Lower leg skin (tissue), 3 donors: ENCODE measurements at regions not wholly inside any gene's neighbourhood (a gene's known extent, or its start where the extent isn't known, plus 50 kb on each side); places are given as distances from the start of the nearest gene placed in this dataset.

Experiments
- CTCF ChIP-seq, 3 donors: fragments of 450-650 bp; IDR thresholded peaks; one replicate each; pipeline ENCODE4 v1.5.1; 2016; ENCODE audit warnings: antibody characterized with exemption in 3 of 3, mild to moderate bottlenecking in 3 of 3, moderate library complexity in 2 of 3
- POLR2A ChIP-seq, 2 donors: fragments of 450-650 bp; IDR thresholded peaks; one replicate each; pipeline ENCODE4 v1.6.1; 2016 to 2017; ENCODE audit warnings: antibody characterized with exemption in 2 of 2, mild to moderate bottlenecking in 1 of 2, moderate library complexity in 1 of 2

- TF ChIP-seq CTCF (IDR thresholded peaks at IDR 0.05) (no peak), POLR2A (IDR thresholded peaks at IDR 0.05) (no peak)
These were observed 180.3 kb downstream of the ANKRD60 start for GRCh38 chr20:58048096-58048702.
